HCT116 (cell line): ENCODE measurements at regions not wholly inside any gene's neighbourhood (a gene's known extent, or its start where the extent isn't known, plus 50 kb on each side); places are given as distances from the start of the nearest gene placed in this dataset.

Source experiments
- ATAC-seq: fragments of 200-7000 bp; cut with Tn5 transposase; 2 replicates; pipeline ENCODE4 v1.9.1; 2020; ENCODE audit warnings: mild to moderate bottlenecking, moderate library complexity
- BruUV-seq: library from RNA; stranded (reverse); fragments of 400-500 nt; replicated peaks from 2 replicates; lab custom pipeline; 2021; lab: Mats Ljungman, UMichigan
- CTCF ChIA-PET: fragments of 300-600 bp; sonication (Branson Sonifier 250); formaldehyde crosslinking; loops from one replicate; lab custom pipeline; 2021; ENCODE audit warnings: antibody characterized with exemption; lab: Charles Lee
- POLR2A ChIA-PET: fragments of 300-600, 350-600 bp; sonication (Branson Sonifier 250); formaldehyde crosslinking; loops from one replicate; lab custom pipeline; 2021; ENCODE audit warnings: antibody characterized with exemption; lab: Charles Lee
- RAD21 ChIA-PET, 2 experiments: fragments of 300-600 bp; sonication (Branson Sonifier 250); formaldehyde crosslinking; loops; one replicate each; lab custom pipeline; 2023; ENCODE audit warnings: low total read pairs in 2 of 2; ENCODE audit not compliant: uncharacterized antibody in 2 of 2, unreplicated experiment in 2 of 2, low non-redundant PET in 1 of 2; lab: Charles Lee
- DNase-seq: peaks from one replicate; pipeline ENCODE4 v3.0.0-alpha.2; 2010; ENCODE audit warnings: low read depth, low spot score
- H2AFZ ChIP-seq: fragments of 200-600 bp; shearing (Covaris generic), sonication (generic); 2 replicates; pipeline ENCODE4 v1.6.1; 2017; ENCODE audit warnings: low read depth, mixed run types, mixed read lengths, antibody characterized with exemption, low read length; ENCODE audit not compliant: poor library complexity, severe bottlenecking
- H3K27ac ChIP-seq: 2 replicates; pipeline ENCODE4 v1.5.1; 2012; ENCODE audit warnings: low read depth, low read length
- H3K27me3 ChIP-seq: fragments of 200-600 bp; sonication (generic); 2 replicates; pipeline ENCODE4 v1.6.1; 2016; ENCODE audit warnings: mixed run types, low read length, mixed read lengths; ENCODE audit not compliant: insufficient read depth
- H3K36me3 ChIP-seq, 2 experiments: fragments of 200-500 bp in 1 of 2; fragments of 200-600 bp in 1 of 2; sonication (Bioruptor generic) in 1 of 2; sonication (generic) in 1 of 2; 2 replicates each; pipeline versions ENCODE4 v1.5.1 to v1.6.1; 2014 to 2016; ENCODE audit warnings: low read length in 2 of 2, inconsistent platforms in 1 of 2, mixed read lengths in 1 of 2, mixed run types in 1 of 2; ENCODE audit not compliant: insufficient read depth in 2 of 2, control insufficient read depth in 1 of 2
- H3K4me1 ChIP-seq, 2 experiments: fragments of 200-600 bp in 1 of 2; sonication (generic) in 1 of 2; 2 replicates each; pipeline versions ENCODE4 v1.5.1 to v1.6.1; 2012 to 2017; ENCODE audit warnings: low read length in 2 of 2, inconsistent platforms in 1 of 2, mild to moderate bottlenecking in 1 of 2, mixed read lengths in 1 of 2, mixed run types in 1 of 2, moderate library complexity in 1 of 2; ENCODE audit not compliant: insufficient read depth in 2 of 2, control insufficient read depth in 1 of 2
- H3K4me2 ChIP-seq: fragments of 200-600 bp; sonication (generic); 2 replicates; pipeline ENCODE4 v1.6.1; 2017; ENCODE audit warnings: mixed run types, low read length, mixed read lengths
- H3K4me3 ChIP-seq, 2 experiments: fragments of 200-600 bp in 1 of 2; sonication (generic) in 1 of 2; replicated peaks in 1 of 2; 2 replicates each; pipeline ENCODE4 v1.5.1; 2011 to 2016; ENCODE audit warnings: low read length in 2 of 2, control low read depth in 1 of 2, low read depth in 1 of 2, mild to moderate bottlenecking in 1 of 2, mixed read lengths in 1 of 2, mixed run types in 1 of 2
- H3K79me2 ChIP-seq: fragments of 200-600 bp; sonication (generic); 2 replicates; pipeline ENCODE4 v1.6.1; 2017; ENCODE audit warnings: mild to moderate bottlenecking, mixed run types, low read length, moderate library complexity, mixed read lengths; ENCODE audit not compliant: insufficient read depth
- H3K9ac ChIP-seq: fragments of 200-600 bp; sonication (generic); 2 replicates; pipeline ENCODE4 v1.6.1; 2016; ENCODE audit warnings: low read length, mixed read lengths
- H3K9me2 ChIP-seq: fragments of 200-600 bp; sonication (generic), shearing (Covaris generic); 2 replicates; pipeline ENCODE4 v1.6.1; 2017; ENCODE audit warnings: mixed run types, mild to moderate bottlenecking, moderate library complexity; ENCODE audit not compliant: insufficient read depth
- H3K9me3 ChIP-seq, 2 experiments: fragments of 200-500 bp in 1 of 2; fragments of 200-600 bp in 1 of 2; sonication (Bioruptor generic) in 1 of 2; sonication (generic) in 1 of 2; 2 replicates each; pipeline ENCODE4 v1.6.1; 2014 to 2017; ENCODE audit warnings: low read length in 2 of 2, mixed read lengths in 2 of 2, inconsistent platforms in 1 of 2, low read depth in 1 of 2, mild to moderate bottlenecking in 1 of 2, mixed run types in 1 of 2, moderate library complexity in 1 of 2; ENCODE audit not compliant: control insufficient read depth in 1 of 2, insufficient read depth in 1 of 2
- H4K20me1 ChIP-seq: fragments of 200-600 bp; sonication (generic), shearing (Covaris generic); 2 replicates; pipeline ENCODE4 v1.6.1; 2017; ENCODE audit warnings: mixed run types, mild to moderate bottlenecking, moderate library complexity; ENCODE audit not compliant: insufficient read depth
- ATF3 ChIP-seq: IDR thresholded peaks from 2 replicates; pipeline ENCODE4 v1.6.1; 2012
- CBX3 ChIP-seq: IDR thresholded peaks from 2 replicates; pipeline ENCODE4 v1.6.1; 2012; ENCODE audit warnings: low read depth
- CEBPB ChIP-seq: IDR thresholded peaks from 2 replicates; pipeline ENCODE4 v1.6.1; 2012; ENCODE audit warnings: low read depth
- CTCF ChIP-seq, 3 experiments: fragments of 200-600 bp in 1 of 3; sonication (generic) in 1 of 3; IDR thresholded peaks in 2 of 3; conservative IDR thresholded peaks in 1 of 3; 2 replicates each; pipeline ENCODE4 v1.5.1; 2012 to 2017; ENCODE audit warnings: low read depth in 2 of 3, low read length in 2 of 3, antibody characterized with exemption in 1 of 3, borderline replicate concordance in 1 of 3, control low read depth in 1 of 3, mild to moderate bottlenecking in 1 of 3, mixed read lengths in 1 of 3, mixed run types in 1 of 3, moderate library complexity in 1 of 3; ENCODE audit not compliant: insufficient read depth in 1 of 3
- EGR1 ChIP-seq: IDR thresholded peaks from 2 replicates; pipeline ENCODE4 v1.6.1; 2012; ENCODE audit warnings: low read depth
- EZH2 ChIP-seq: fragments of 200-600 bp; sonication (generic); IDR thresholded peaks from 2 replicates; pipeline ENCODE4 v1.6.1; 2017; ENCODE audit warnings: antibody characterized with exemption, mixed run types
- EZH2phosphoT487 ChIP-seq: fragments of 200-600 bp; IDR thresholded peaks from 2 replicates; pipeline ENCODE4 v1.6.1; 2018; ENCODE audit warnings: antibody characterized with exemption, borderline replicate concordance
- JUND ChIP-seq: IDR thresholded peaks from 2 replicates; pipeline ENCODE4 v1.6.1; 2012
- POLR2A ChIP-seq: IDR thresholded peaks from 2 replicates; pipeline ENCODE4 v1.7.0; 2011; ENCODE audit warnings: borderline replicate concordance; ENCODE audit not compliant: insufficient read depth, insufficient read length; ENCODE audit errors: extremely low read depth
- RAD21 ChIP-seq: IDR thresholded peaks from 2 replicates; pipeline ENCODE4 v1.6.1; 2012; ENCODE audit warnings: low read depth, mild to moderate bottlenecking
- SIN3A ChIP-seq: IDR thresholded peaks from 2 replicates; pipeline ENCODE4 v1.6.1; 2012; ENCODE audit warnings: low read depth
- SP1 ChIP-seq: IDR thresholded peaks from 2 replicates; pipeline ENCODE4 v1.6.1; 2012; ENCODE audit warnings: low read depth
- TCF7L2 ChIP-seq: IDR thresholded peaks from 2 replicates; pipeline ENCODE4 v1.7.0; 2011; ENCODE audit warnings: borderline replicate concordance, inconsistent platforms; ENCODE audit not compliant: insufficient read depth, insufficient read length; ENCODE audit errors: extremely low read depth
- YY1 ChIP-seq: IDR thresholded peaks from 2 replicates; pipeline ENCODE4 v1.6.1; 2011; ENCODE audit warnings: low read length, low read depth, moderate library complexity, mild to moderate bottlenecking; ENCODE audit not compliant: insufficient replicate concordance; ENCODE audit errors: extremely low read depth
- ZBTB33 ChIP-seq: IDR thresholded peaks from 2 replicates; pipeline ENCODE4 v1.6.1; 2011; ENCODE audit warnings: mild to moderate bottlenecking, low read length, moderate library complexity; ENCODE audit not compliant: insufficient replicate concordance; ENCODE audit errors: extremely low read depth
- ZFX ChIP-seq: fragments of 450-650 bp; IDR thresholded peaks from 2 replicates; pipeline ENCODE4 v1.6.1; 2017
- intact Hi-C: fragments of 100-400 bp; cut with micrococcal nuclease; formaldehyde crosslinking; loops from 2 replicates; pipeline ENCODE4 v1.10.0; 2022

- TF ChIP-seq ZBTB33 (no peak), RAD21 (no peak)
Measured at GRCh38 chr16:50490828-50491227, 57.4 kb upstream of the NKD1 start (continued).

- no TSS peak for BruUV-seq
- ChIA-PET CTCF (no interaction called here), POLR2A (no interaction called here), RAD21 (no interaction called here)
- no peak for ATAC-seq
- H3K4me2 ChIP-seq: no peak overlapping the region
- no peak overlapping the region for H3K27ac ChIP-seq
- no peak overlapping the region for H2AFZ ChIP-seq
- DNase-seq: no peak
- intact Hi-C loops: no loop called here
- no peak overlapping the region for H3K4me3 ChIP-seq
- no peaks in the 10 kb centered on the region for H4K20me1 ChIP-seq
- no peaks in the 10 kb centered on the region for H3K36me3 ChIP-seq
- no peaks in the 10 kb centered on the region for H3K27me3 ChIP-seq
- H3K9ac ChIP-seq: no peak overlapping the region
- H3K79me2 ChIP-seq: no peaks in the 10 kb centered on the region
- 0 out of 4 replicates have a peak, but pooled peaks cover 0 to 2% of the 10 kb centered on the region in 2 experiments for H3K9me3 ChIP-seq
- H3K4me1 ChIP-seq: no peaks in the 10 kb centered on the region
- no peaks in the 10 kb centered on the region for H3K9me2 ChIP-seq
- TF ChIP-seq ZBTB33 (no peak), ZFX (no peak), JUND (no peak), EZH2phosphoT487 (no peak), SIN3A (no peak), EZH2 (no peak), YY1 (no peak), RAD21 (no peak), CEBPB (no peak), CTCF (IDR thresholded peaks at IDR 0.05 in 2 of 3, conservative IDR thresholded peaks at IDR 0.05 in 1 of 3; ENCODE audit: borderline replicate concordance in 1 of 3, insufficient read depth in 1 of 3, low read depth in 2 of 3, low read length in 2 of 3) (no peak), POLR2A (no peak), CBX3 (no peak), EGR1 (no peak), TCF7L2 (no peak), ATF3 (no peak), SP1 (no peak)
Measured at GRCh38 chr16:50489182-50489581, 59.0 kb upstream of the NKD1 start.
